COLO668 (cell line): ENCODE measurements at regions not wholly inside any gene's neighbourhood (a gene's known extent, or its start where the extent isn't known, plus 50 kb on each side); places are given as distances from the start of the nearest gene placed in this dataset.
"Not testable (repeated sequence)": the region's sequence is repeated elsewhere in the genome, so short reads cannot be mapped to it uniquely, and the experiment has no call there.

Source experiments
- DNase-seq: peaks from one replicate; lab custom pipeline; 2025; ENCODE audit not compliant: unreplicated experiment; lab: John Stamatoyannopoulos, UW

GRCh38 chrX:76509775-76510174, 82.3 kb downstream of the MAGEE1 start:
- no peak for DNase-seq

- no peak for DNase-seq
These were observed 90.0 kb downstream of the MAGEE1 start for GRCh38 chrX:76517544-76517943.

GRCh38 chrX:76520273-76521054, 93.0 kb downstream of the MAGEE1 start:
- DNase-seq, result no peak

GRCh38 chrX:76535675-76536074, 108.2 kb downstream of the MAGEE1 start:
- not testable (repeated sequence) for DNase-seq

GRCh38 chrX:76538860-76539259, 111.3 kb downstream of the MAGEE1 start:
- DNase-seq, result no peak

GRCh38 chrX:76543381-76543780, 115.9 kb downstream of the MAGEE1 start:
- not testable (repeated sequence) for DNase-seq

- DNase-seq, result no peak
These were observed 122.5 kb downstream of the MAGEE1 start for GRCh38 chrX:76550016-76550415.

- no peak for DNase-seq
These were observed 127.8 kb downstream of the MAGEE1 start for GRCh38 chrX:76555269-76555668.

GRCh38 chrX:76555816-76556215, 128.3 kb downstream of the MAGEE1 start:
- DNase-seq, result peak; percentile 4

- not testable (repeated sequence) for DNase-seq
These were observed 137.3 kb downstream of the MAGEE1 start for GRCh38 chrX:76564842-76565241.

- DNase-seq, result no peak
These were observed 177.9 kb downstream of the MAGEE1 start for GRCh38 chrX:76605390-76605789.

GRCh38 chrX:76617020-76617419, 189.5 kb downstream of the MAGEE1 start:
- DNase-seq, result no peak

- no peak for DNase-seq
These were observed 216.1 kb downstream of the MAGEE1 start for GRCh38 chrX:76643590-76643989.

GRCh38 chrX:76651369-76651768, 223.9 kb downstream of the MAGEE1 start:
- not testable (repeated sequence) for DNase-seq

GRCh38 chrX:76657499-76657898, 230.0 kb downstream of the MAGEE1 start:
- no peak for DNase-seq
